Endothelial cell of umbilical vein (primary cell): ENCODE measurements at regions not wholly inside any gene's neighbourhood (a gene's known extent, or its start where the extent isn't known, plus 50 kb on each side); places are given as distances from the start of the nearest gene placed in this dataset.

Experiments used
- BruUV-seq: library from RNA; stranded (reverse); fragments of 400-500 nt; replicated peaks from 2 replicates; lab custom pipeline; 2021; lab: Mats Ljungman, UMichigan
- CTCF ChIA-PET: fragments of 300-600, 350-600 bp; sonication (Branson Sonifier 250); formaldehyde crosslinking; loops from one replicate; lab custom pipeline; 2021; ENCODE audit warnings: antibody characterized with exemption, inconsistent platforms; lab: Charles Lee
- POLR2A ChIA-PET: fragments of 300-600, 350-600 bp; sonication (Branson Sonifier 250); formaldehyde crosslinking; loops from one replicate; lab custom pipeline; 2021; ENCODE audit warnings: antibody characterized with exemption, inconsistent platforms; lab: Charles Lee
- DNase-seq: peaks from one replicate; pipeline ENCODE4 v3.0.0-alpha.2; 2011; ENCODE audit warnings: low read depth, low spot score
- FAIRE-seq: peaks from 2 replicates; lab custom pipeline; 2011; peaks lifted over from hg19 to GRCh38; lab: Jason Lieb, UNC
- H2AFZ ChIP-seq: 2 replicates; pipeline ENCODE4 v1.6.0; 2012; ENCODE audit warnings: low read depth, low read length, control low read depth, inconsistent platforms
- H3K27ac ChIP-seq: 2 replicates; pipeline ENCODE4 v1.5.1; 2011; ENCODE audit warnings: low read depth, mild to moderate bottlenecking, control low read depth, low read length, moderate library complexity; ENCODE audit not compliant: insufficient read depth
- H3K27me3 ChIP-seq, 2 experiments: 2 replicates each; pipeline versions ENCODE4 v1.6.0 to v1.6.1; 2011; ENCODE audit warnings: low read length in 2 of 2, mixed read lengths in 1 of 2; ENCODE audit not compliant: control insufficient read depth in 2 of 2, insufficient read depth in 2 of 2
- H3K36me3 ChIP-seq, 2 experiments: 2 replicates in 1 of 2; 3 replicates in 1 of 2; pipeline ENCODE4 v1.5.1; 2011; ENCODE audit warnings: low read length in 2 of 2, mild to moderate bottlenecking in 1 of 2, moderate library complexity in 1 of 2; ENCODE audit not compliant: control insufficient read depth in 2 of 2, insufficient read depth in 2 of 2; ENCODE audit errors: extremely low read depth in 1 of 2
- H3K4me1 ChIP-seq: 3 replicates; pipeline ENCODE4 v1.5.1; 2011; ENCODE audit warnings: mild to moderate bottlenecking, low read length; ENCODE audit not compliant: control insufficient read depth, insufficient read depth; ENCODE audit errors: extremely low read depth
- H3K4me2 ChIP-seq: 2 replicates; pipeline ENCODE4 v1.6.1; 2011; ENCODE audit warnings: low read length, control low read depth, mixed read lengths; ENCODE audit not compliant: insufficient read depth
- H3K4me3 ChIP-seq, 3 experiments: fragments of 200-600 bp in 1 of 3; sonication (generic), shearing (Covaris generic) in 1 of 3; replicated peaks in 1 of 3; 2 replicates each; pipeline ENCODE4 v1.5.1; 2011 to 2016; ENCODE audit warnings: control low read depth in 3 of 3, low read length in 3 of 3, mild to moderate bottlenecking in 2 of 3, inconsistent platforms in 1 of 3, low read depth in 1 of 3, moderate library complexity in 1 of 3; ENCODE audit not compliant: insufficient read depth in 1 of 3
- H3K79me2 ChIP-seq: 2 replicates; pipeline ENCODE4 v1.6.0; 2012; ENCODE audit warnings: low read length, inconsistent platforms; ENCODE audit not compliant: control insufficient read depth, insufficient read depth
- H3K9ac ChIP-seq: replicated peaks from 2 replicates; pipeline ENCODE3; 2011; ENCODE audit warnings: low read length, control low read depth; ENCODE audit not compliant: insufficient read depth; ENCODE audit errors: extremely low read depth
- H3K9me1 ChIP-seq: replicated peaks from 3 replicates; pipeline ENCODE4 v1.6.0; 2011; ENCODE audit warnings: mild to moderate bottlenecking, low read length; ENCODE audit not compliant: control insufficient read depth, insufficient read depth; ENCODE audit errors: extremely low read depth
- H3K9me3 ChIP-seq: replicated peaks from 2 replicates; pipeline ENCODE4 v1.5.1; 2012; ENCODE audit warnings: low read length, inconsistent platforms; ENCODE audit not compliant: control insufficient read depth, insufficient read depth
- H4K20me1 ChIP-seq: replicated peaks from 2 replicates; pipeline ENCODE3; 2011; ENCODE audit warnings: mild to moderate bottlenecking, low read length; ENCODE audit not compliant: control insufficient read depth, insufficient read depth; ENCODE audit errors: extremely low read depth
- CTCF ChIP-seq, 2 donors: IDR thresholded peaks; 1 replicate in 1 of 2; 2 replicates in 1 of 2; pipeline ENCODE4 v1.5.1; 2011; ENCODE audit warnings: low read length in 2 of 2, mild to moderate bottlenecking in 2 of 2, moderate library complexity in 2 of 2, control low read depth in 1 of 2, inconsistent platforms in 1 of 2, low read depth in 1 of 2; ENCODE audit not compliant: insufficient read depth in 1 of 2; ENCODE audit errors: extremely low read depth in 1 of 2
- EZH2 ChIP-seq: IDR thresholded peaks from 2 replicates; pipeline ENCODE4 v1.6.1; 2012; ENCODE audit warnings: borderline replicate concordance, low read depth, mild to moderate bottlenecking, moderate library complexity, low read length, inconsistent platforms; ENCODE audit not compliant: severe bottlenecking
- FOS ChIP-seq: IDR thresholded peaks from 2 replicates; pipeline ENCODE4 v1.6.1; 2011; ENCODE audit warnings: mild to moderate bottlenecking, low read length, moderate library complexity, borderline replicate concordance; ENCODE audit not compliant: insufficient read depth
- GATA2 ChIP-seq: IDR thresholded peaks from 2 replicates; pipeline ENCODE4 v1.7.0; 2011; ENCODE audit warnings: low read depth, mild to moderate bottlenecking, moderate library complexity, mixed read lengths, low read length; ENCODE audit not compliant: insufficient read length, insufficient read depth
- JUN ChIP-seq: IDR thresholded peaks from 2 replicates; pipeline ENCODE4 v1.6.1; 2011; ENCODE audit warnings: borderline replicate concordance, low read depth; ENCODE audit not compliant: insufficient read length, insufficient read depth
- MAX ChIP-seq: IDR thresholded peaks from 2 replicates; pipeline ENCODE4 v1.6.1; 2011; ENCODE audit not compliant: insufficient read depth, insufficient read length
- MYC ChIP-seq: IDR thresholded peaks from one replicate; pipeline ENCODE4 v1.6.1; 2011; ENCODE audit warnings: mild to moderate bottlenecking, low read depth, low read length
- POLR2A ChIP-seq: IDR thresholded peaks from 2 replicates; pipeline ENCODE4 v1.6.1; 2012; ENCODE audit warnings: low read depth, mild to moderate bottlenecking, control low read depth, low read length
- POLR2AphosphoS5 ChIP-seq: IDR thresholded peaks from 2 replicates; pipeline ENCODE4 v1.6.1; 2012; ENCODE audit warnings: low read depth, mild to moderate bottlenecking, control low read depth, low read length, moderate library complexity; ENCODE audit not compliant: insufficient read depth
- dilution Hi-C: fragments of 300-500 bp; cut with MboI; formaldehyde crosslinking; loops from one replicate; pipeline ENCODE4 v1.15.0; 2019; ENCODE audit warnings: low sequenced_read_pairs; ENCODE audit not compliant: extremely low pct_ligation_motif_present
- intact Hi-C: fragments of 100-400 bp; cut with micrococcal nuclease; formaldehyde crosslinking; loops from one replicate; pipeline ENCODE4 v1.10.0; 2022

DNA sequence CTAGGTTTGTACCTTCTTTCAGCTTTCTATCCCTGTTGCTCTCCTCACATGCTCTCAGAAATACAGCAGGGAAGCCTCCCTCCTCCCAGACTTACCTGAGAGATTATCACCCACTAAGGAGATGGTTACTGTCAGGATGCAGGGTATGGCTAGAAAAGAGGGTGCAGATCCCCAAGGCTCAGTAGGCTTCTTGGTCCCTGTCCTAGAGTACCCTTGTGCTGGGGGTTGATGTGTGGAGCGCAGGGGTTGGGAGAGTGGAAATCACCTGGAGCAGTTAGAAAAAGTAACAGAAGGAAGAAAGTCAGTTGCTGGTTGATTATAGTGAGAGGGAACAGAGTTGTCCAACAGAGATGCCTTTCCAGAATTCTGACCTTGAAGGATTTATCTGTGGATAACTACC lies 80.2 kb downstream of the CNGA2 start:
- H3K9ac ChIP-seq = no peak overlapping the region
- TF ChIP-seq FOS (no peak), CTCF (IDR thresholded peaks at IDR 0.05; ENCODE audit: extremely low read depth in 1 of 2, insufficient read depth in 1 of 2, low read depth in 1 of 2, low read length in 2 of 2) (no peak), MAX (no peak), JUN (no peak), MYC (no peak), POLR2AphosphoS5 (no peak), EZH2 (no peak), GATA2 (no peak), POLR2A (no peak)
- H3K36me3 ChIP-seq = no peaks in the 10 kb centered on the region
- intact Hi-C loops = no loop called here
- H3K9me1 ChIP-seq = no peaks in the 10 kb centered on the region
- no peak overlapping the region for H2AFZ ChIP-seq
- no peak for FAIRE-seq
- dilution Hi-C loops = no loop called here
- no peak overlapping the region for H3K27ac ChIP-seq
- no peak for DNase-seq
- H3K79me2 ChIP-seq = no peaks in the 10 kb centered on the region
- ChIA-PET POLR2A (no interaction called here), CTCF (interaction anchor here (0.9 kb wide), 1 partner anchor 10 kb away, joined by 3 read pairs; no protein-coding TSS in a partner anchor)
- no peaks in the 10 kb centered on the region for H4K20me1 ChIP-seq
- no TSS peak for BruUV-seq
- no peaks in the 10 kb centered on the region for H3K9me3 ChIP-seq
- H3K4me1 ChIP-seq = no peaks in the 10 kb centered on the region
- H3K4me3 ChIP-seq = no peak overlapping the region
- no peak overlapping the region for H3K4me2 ChIP-seq
- H3K27me3 ChIP-seq = no peaks in the 10 kb centered on the region
